Hematopoietic multipotent progenitor cell treated with erythropoietin and hydrocortisone succinate and interleukin-3 and kit ligand, for 6 days (in vitro differentiated cells): ENCODE measurements at regions not wholly inside any gene's neighbourhood (a gene's known extent, or its start where the extent isn't known, plus 50 kb on each side); places are given as distances from the start of the nearest gene placed in this dataset.

Source experiments
- DNase-seq: peaks from one replicate; pipeline ENCODE4 v3.0.0-alpha.2; 2015

DNA sequence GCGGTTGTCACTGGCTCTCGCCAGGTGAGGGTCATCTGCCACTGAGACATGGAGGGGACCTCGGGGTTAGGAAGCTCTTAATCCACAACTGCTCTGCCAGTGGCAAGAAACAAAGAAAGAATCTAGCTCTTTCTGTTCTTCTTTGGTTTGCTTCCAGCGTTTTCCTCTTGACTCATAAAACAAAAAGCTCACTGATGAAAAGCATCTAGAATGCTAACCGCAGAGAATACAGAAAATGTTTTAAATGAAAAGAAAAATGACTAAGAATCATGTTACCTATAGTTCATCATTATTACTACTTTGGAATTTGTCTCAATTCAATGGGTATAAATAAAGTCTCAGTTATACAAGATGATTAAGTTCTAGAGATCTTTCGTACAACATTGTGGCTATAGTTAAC, 274.8 kb upstream of the TENM3 start:
- DNase-seq: no peak

DNA sequence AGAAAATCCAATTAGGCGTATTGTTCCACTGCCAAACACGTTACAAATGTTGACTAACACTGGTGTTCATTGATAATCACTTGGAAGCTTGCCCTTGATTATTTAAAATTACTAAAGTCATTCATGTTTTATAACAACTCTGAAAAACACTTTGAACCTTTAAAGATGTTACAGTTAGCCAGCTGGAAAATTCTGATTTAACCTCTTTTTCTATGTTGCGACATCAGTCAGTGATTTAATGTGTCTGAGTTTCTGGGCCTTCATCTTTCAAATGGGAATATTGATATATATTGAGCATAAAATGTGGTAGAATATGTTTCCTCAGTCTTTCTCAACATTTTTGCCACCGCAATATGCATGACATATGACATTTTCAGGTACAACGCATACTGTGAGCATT, 274.1 kb upstream of the TENM3 start:
- DNase-seq: no peak

DNA sequence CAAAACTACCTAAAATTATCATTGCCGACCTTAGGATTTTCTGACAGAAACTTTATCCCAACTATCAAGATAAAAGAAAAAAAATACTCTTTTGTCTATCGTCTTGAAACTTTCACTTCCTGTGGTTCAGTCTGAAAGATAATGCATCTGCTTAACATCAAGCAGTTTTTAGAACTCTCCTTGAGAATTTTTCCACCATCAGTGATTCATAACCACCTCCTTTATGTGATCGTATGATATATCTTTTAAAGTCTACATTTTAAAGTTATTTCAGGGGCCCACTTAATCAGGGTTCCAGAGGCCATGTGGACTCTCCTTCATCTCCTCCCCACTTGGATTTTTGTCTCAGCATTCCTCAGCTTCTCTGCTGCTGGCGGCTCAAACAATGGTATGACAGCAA, 272.8 kb upstream of the TENM3 start:
- no peak for DNase-seq

DNA sequence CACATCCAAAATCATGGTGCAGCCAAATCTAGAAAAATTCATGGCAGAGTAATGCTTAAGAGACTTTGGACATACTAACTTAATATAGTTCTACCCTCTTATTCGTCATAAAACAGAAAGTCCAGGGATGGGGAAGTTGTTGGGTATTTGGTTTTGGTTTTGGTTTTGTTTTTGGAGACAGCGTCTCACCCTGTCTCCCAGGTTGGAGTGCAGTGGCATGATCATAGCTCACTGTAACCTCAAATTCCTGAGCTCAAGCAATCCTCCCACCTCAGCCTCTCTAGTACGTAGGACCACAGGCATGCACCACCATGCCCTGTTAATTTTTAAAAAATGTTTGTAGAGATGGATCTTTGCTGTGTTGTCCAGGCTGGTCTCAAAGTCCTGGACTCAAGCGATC, 271.8 kb upstream of the TENM3 start:
- DNase-seq: no peak

DNA sequence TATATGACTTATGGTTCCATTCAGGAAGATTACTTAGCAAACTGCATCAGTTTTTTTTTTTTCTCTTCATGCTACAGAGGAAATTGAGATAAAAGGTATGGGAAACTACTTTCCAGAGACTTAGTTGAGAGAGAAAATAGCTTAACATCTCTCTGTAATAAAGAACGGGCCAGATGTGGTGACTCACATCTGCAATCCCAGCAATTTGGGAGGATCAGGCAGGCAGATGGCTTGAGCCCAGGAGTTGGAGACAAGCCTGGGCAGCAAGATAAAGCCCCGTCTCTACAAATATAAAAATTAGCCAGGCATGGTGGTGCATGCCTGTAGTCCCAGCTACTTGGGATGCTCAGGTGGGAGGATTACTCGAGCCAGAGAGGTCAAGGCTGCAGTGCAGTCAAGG, 271.2 kb upstream of the TENM3 start:
- no peak for DNase-seq

DNA sequence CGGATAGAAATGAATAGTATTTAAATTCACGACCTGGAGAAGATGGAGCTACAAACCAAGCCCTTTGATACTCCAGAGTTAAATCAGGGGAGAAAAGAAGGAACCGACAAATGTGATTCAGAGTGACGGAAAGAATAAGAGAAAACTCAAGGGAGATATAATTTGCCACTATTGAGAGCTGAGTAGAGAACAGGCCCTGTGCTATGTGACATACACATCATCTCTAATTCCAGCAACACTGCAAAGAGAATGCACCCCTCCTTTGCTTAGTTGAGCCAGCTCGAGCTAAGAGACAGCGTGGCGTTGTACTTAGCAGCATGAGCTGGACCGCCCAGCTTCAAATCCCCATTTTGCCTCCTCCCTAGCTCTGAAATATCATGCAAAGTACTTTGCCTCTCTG, 266.4 kb upstream of the TENM3 start:
- DNase-seq: no peak

DNA sequence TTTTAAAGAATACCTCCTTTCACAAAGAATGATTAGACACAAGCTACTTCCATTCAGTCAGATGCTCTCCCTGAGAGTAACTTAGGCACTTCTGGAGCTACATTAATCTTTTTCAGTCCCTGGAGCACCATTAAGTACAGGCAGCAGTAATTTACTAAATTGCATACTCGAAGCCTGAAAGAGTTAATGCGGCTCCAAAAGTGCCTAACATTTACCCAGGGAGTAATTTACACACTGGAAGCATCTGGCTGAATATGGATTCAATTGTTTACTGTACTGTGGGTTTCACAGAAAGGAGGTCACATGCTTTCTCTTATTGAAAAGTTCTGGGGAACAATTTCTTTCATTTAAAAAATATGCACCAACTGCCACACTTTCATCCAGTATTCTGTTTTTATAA, 260.8 kb upstream of the TENM3 start:
- DNase-seq: no peak

DNA sequence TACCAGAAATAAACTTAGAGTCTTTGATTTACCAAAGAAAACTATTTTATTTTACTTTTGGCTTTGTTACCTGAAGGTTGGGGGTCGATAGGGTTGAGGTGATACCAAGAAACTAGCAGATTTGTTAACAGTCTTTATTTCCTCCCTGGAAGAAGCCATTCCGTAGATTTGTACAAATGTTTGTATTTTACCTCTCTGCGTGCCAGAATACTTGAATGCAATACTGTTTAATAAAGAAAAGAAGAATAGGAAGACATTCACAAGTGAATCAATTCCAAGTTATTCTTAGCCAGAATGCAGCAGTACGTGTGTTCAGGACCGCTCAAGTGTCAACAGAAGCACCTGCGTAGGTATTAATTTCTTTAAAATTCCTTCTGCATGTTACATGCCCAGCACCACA, 260.3 kb upstream of the TENM3 start:
- no peak for DNase-seq

DNA sequence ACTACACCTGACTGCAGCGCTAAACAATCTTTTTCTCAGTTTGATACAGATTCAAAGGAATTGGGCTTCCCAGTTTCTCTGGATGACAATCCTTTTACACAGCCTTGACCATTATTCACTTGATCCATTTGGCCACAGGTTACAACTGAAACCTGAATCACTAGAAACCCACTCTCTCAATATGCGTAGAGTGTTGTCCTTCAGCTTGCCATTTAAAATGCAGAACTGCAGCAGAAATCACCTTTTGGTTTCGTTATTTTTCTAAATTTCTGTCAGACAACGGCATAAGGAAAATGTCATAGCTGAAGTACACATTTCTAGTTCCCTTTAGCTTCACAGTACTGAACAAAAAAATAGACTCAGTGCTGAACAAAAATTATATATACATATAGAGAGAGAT, 255.8 kb upstream of the TENM3 start:
- no peak for DNase-seq

DNA sequence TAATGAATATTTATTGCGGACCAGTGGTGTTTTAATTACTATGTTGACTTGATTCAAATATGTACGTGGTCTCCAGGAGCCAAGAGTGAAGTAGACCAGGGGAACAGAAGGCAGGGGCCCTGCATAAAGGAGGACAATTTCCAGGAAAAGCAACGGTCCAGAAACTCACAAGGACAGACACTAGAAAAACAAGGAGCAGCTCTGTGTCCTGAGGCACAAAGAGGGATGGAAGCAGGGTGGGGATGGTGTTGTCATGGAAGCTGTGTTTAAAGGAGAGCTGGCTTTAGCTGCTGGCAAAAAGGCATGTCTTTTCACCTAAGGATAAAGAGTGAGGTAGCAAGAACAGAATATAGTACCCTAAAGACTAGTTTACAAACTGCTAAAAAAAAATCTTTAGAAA, 254.1 kb upstream of the TENM3 start:
- no peak for DNase-seq

DNA sequence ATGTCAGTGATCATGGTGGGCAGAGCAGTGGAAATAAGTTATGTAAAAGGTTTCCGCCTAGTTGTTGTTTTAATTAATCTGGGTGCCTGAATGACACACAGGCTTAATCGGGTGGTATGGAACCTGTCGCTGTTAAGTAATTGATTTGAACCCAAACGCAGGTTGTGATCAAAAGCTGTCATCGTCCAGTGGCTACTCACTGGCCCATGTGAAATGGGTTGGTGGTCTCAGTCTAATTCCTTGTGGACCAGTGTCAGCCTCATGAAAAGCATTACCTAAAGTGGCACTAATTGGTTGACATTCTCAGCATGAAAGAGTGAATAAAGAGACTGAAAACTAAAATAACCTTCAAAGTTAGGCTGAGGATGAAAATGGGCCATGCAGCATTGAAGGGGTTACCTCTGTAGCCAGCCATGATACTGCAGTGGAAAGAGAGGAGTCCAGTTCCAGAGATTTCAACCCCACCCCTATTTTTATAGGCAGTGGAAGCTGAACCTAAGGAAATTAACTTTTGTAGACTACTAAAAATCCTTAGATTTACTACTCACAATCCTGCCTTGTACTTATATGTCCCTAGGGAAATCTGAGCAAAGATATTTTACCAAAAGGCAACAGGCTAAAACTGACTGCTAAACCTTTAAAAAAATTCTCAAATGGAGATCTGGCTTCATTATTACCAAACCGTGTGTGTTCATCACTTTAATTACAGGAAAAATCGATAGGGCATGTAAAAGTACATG, 251.7 kb upstream of the TENM3 start:
- DNase-seq: no peak

DNA sequence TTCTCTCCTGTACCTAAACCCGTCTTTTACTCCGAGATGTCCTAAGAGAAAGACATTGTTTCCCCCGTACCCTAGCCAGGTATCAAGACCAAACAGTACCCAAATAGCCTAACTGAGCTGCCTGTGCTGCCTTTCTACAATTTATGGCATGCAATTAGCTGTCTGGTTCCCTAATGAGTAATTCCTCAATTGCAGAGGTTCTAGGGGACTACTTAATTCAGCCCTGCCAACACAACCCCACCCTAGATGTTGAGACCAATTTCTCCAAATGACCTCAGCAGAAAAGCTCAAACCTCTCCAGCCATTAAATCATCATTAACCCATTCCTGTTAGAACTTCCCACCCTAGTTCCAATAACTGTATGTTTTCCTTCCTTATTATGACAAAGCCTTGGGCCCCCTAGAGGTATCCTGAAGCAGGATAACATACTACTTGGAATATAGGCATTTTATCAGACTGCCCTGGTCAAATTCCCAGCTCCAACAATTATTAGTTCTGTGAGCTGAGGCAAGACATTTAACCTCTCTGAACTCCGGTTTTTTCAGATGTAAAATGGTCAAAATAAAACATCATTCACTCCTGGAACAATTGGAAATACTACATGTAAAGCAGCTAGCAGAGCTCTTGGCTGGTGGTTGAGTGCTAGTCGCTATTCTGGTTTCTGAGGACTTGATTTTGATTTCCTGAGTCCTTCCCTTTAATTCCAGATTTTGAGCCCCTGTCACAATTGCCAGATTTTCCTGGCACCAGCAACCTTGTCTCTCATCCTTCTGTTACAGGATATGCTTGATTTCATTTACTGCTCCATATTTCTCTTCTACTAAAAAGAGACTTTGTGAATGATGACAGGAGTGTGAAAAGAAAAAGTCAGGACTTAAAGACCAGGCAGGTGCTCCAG, 244.6 kb upstream of the TENM3 start:
- no peak for DNase-seq

DNA sequence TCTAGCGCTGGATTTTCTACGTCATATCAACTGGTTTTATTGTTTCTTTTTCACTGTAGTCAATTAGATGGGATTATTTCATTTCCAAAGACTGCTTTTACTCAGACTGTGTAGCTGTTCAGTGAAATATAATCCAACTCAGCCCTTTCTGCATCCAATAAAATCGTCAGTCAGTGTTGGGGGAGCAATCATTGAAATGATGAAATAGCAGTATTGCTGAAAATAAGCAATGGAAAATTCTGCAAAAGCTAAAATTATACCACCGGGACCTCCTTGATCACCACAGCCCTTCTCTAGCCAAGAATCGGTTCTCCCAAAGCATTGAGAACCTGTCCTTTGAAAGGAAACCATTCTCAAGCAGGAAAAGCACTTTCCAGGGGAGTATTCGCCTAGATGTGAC, 243.1 kb upstream of the TENM3 start:
- no peak for DNase-seq

DNA sequence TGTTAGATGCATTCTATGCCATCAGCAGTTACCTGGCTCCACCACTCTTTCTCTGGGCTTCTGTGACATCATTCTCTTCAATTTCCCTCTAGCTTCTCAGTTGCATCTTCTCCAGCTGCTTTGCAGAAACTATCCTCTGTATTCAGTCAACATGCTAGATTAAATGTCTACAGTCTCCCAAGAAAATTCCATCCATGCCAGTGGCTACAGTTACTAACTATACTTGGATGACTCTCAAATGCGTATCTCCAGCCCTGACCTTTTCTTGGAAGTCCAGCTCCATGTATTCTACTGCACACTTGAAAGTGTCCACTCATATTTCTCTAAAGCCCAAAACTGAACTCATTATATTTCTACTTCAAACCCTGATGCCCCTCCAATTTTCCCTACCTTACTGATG, 232.3 kb upstream of the TENM3 start:
- DNase-seq: no peak

DNA sequence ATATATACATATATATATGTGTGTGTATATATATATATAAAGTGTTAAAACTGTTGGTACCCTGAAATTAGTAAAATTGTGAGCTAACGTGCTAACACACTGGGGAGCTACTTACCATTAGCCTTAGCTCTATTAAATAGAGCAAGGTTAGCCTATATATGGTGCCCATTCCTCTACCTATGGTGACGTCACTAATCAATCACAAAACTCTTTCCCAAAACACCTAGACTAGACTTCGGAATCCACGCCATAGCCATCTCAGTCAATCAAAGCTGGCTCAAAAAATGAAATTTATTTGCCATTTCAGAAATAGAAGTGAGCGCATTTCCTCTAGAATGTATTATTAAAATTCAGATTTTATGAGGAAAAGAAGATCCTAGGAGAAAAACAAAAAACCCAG, 229.0 kb upstream of the TENM3 start:
- DNase-seq: no peak

DNA sequence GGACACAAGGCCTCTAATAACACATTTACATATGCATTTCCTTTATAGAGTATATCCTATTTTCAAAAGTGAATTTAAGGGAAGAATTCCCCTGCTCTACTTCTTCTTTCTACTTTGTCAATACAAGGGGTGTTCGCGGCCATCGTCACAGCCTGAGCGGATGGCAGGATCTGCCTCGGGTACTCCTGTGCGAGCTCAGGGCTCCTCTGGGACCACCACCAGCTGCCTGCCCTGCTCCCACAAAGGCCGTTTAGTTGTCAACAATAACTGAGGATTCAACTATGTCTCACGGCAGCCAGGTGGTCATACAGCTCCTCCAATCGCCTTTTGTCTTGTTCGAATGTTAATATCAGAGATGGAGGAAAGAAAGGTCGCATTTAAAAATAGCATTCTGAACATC, 228.2 kb upstream of the TENM3 start:
- no peak for DNase-seq

DNA sequence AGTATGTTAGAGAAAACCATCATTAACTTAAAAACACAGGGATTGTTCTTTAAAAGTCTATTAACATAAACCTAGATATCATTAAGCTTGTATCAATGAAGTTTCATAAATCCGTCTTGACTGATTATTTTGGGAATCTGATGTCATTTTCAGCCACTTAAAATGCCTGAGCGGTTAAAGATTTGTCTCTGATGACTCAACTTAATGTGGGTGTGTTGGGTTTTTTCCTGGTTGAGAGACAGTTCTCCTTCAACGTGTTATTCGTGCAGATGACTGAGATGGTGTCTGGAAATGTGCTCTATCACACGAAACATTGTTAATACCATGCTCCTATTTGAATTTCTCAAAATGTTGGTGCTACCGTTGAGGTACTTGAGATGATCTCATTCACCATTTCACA, 227.3 kb upstream of the TENM3 start:
- no peak for DNase-seq

DNA sequence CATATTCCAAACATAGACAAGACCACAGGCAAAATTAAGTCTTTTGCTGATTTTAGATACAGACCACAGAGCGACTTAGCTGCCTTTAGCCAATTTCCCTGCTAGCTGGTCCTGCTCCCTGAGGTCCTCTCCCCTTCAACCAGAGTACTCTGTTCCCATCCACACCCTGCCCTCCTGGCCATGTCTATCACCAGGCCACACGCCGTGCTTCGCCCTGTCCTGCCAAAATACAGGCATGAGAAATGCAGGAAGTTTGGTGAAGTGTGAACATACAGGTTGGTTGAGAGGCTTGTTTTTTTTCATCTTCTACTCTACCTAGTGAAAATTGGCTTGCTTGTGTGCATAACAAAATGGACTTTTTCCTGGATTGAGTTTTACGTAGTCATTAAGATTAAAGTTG, 226.2 kb upstream of the TENM3 start:
- DNase-seq: no peak

DNA sequence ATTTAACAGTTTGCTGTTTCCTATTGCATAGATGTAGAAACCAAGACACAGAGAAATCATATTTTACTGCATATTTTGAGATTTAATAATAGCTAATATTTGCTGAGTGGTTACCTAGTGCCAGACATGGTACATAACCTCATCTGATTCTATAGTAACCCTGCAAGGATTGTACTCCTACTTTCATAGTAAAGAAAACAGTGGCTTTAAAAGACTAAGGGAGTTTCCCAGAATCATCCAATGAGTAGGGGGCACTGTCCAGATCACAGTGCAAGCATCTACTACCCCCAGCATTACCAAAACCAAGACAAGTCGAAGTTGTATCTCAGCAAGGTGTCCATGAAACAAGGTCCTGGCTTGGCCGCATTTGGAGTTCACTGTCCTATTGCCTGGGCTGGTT, 224.5 kb upstream of the TENM3 start:
- DNase-seq: no peak

DNA sequence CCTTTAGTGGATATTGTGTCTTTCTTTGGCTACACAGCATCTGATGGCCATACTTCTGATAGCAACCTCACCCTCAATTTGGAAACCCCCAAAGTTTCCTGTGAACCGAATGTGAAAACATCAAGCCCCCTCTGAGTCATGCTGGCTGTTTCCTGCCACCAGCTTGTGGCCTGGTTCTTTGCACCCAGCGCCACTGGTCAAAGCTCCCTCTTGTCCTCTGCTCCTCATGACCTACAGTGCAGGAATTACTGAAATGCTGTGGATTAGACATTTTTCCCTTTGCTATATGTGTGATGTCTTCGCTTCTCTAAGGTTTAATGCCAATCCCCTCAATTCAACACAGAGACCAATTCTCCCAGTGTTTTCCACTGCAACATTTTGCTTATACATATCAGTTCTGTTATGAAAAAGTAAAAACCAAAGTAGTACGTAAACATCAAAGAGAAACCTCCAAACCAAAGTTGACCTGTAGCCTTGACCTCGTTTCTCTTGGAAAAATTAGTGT, 224.0 kb upstream of the TENM3 start:
- no peak for DNase-seq

DNA sequence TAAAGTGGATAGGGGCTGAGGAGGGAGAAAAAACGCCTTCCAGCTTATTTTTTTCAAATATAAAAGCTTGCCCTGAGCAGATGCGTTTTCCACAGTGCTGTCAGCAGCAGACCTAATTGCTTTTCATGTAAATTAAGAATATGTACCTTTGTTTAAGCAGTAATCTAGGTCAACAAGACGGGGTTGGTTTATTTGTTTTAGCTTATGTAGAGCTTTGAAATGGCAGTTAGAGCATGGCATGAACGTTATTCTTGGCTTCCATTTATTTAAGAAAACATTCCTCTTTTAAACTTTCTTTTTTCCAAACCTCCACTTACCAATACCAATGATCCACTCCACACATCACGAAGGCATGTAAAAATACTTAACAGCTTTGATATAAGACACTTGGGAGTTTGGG, 220.3 kb upstream of the TENM3 start:
- no peak for DNase-seq

DNA sequence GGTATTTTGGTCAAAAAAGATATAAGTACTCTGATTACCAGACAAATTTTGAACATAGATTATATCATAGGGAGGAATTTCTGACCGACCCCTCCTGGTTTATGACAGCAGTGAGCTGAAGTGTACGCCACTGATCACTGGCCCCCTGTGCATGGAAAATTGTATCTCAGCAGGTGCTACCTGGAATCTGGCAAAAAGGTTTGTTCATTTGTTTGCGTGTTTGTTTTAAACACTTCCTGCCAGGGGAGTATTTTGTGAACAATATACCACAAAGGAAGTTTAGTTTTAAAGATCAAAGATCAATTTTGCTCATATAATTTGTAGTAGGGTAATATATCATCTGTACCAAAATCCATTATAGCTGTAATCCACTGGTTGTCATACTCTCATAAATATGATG, 219.7 kb upstream of the TENM3 start:
- no peak for DNase-seq

DNA sequence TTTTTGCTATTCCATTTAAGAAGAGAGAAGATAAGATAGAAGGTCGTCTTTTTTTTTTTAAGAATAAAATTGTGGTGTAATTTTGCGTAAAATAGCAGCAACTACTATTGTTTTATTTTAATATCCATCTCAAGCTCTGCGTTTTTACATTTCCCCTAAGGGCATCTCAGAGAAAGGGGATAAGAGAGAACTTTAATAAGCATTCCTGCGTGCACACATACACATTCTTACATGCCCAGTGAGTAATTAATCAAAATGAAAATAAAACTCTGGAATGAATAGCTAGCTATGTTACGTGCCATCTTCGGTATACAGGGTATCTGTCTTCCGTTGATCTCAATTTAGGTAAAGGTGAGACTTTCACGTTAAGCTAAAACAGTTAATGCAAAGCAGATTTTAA, 200.3 kb upstream of the TENM3 start:
- no peak for DNase-seq

DNA sequence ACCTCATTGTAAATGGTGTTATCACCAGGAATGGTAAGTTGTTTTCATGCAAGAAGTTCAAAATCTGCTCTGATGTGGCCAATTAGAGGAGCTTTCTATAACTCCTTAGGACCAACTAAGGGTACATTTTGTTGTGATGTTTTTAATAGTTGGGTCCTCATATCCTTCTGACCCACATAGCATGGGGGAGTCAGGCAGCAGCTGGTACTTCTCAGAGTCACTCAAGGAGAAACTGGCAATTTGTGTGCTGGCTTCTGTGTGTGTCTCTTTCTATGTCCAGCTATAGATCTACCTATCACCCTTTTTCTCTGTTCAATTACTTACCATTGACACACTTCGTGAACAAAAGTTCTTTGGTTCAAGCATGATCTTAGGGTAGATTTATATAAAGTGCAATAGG, 194.3 kb upstream of the TENM3 start:
- DNase-seq: no peak

DNA sequence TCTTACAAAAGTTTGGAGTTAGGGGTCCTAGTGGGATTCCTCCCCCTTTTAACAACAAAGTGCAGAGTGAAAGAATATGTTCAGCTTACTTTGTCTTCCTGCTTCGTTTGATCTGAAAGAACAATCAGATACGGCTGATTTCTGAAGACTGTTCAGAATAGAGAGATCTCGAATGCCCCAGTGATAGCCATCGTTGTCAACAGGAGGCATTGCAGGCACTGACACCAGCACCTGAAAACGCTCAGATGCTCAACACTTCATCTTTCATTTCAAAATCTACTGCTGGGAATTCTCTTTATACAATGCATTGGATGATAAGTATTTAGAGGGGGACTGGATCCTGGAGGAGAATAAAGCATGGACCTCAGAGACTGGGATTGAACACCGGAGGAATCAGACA, 186.3 kb upstream of the TENM3 start:
- no peak for DNase-seq
